COLO668 (cell line): ENCODE measurements at regions not wholly inside any gene's neighbourhood (a gene's known extent, or its start where the extent isn't known, plus 50 kb on each side); places are given as distances from the start of the nearest gene placed in this dataset.

Experiments
- DNase-seq: peaks from one replicate; lab custom pipeline; 2025; ENCODE audit not compliant: unreplicated experiment; lab: John Stamatoyannopoulos, UW

- no peak for DNase-seq
Observed at GRCh38 chr10:93177511-93177910, 103.8 kb downstream of the CYP26A1 start.

GRCh38 chr10:93178226-93178625 is 104.5 kb downstream of the CYP26A1 start:
- DNase-seq, result no peak

DNA sequence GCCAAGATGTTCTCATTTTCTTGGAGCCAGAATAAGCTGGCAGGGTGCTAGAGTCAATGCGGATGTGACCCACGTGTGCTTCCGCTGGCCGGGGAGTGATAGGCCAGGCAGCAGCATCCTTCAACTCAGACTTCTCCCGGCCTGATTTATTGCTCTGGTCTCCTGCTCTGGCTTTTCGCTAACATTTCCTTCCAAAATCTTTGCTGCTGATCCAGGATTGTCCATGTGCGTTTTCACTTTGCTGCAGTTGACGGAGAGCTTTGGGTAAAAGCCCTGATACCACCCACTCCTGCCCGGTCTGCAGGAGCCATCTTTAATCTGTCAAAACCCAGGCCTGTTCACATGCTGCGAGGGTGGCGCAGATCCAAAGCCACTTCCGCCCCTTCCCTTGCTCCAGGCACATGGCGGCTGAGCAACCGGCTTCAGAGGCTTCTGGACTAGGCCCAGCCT is 106.8 kb downstream of the CYP26A1 start:
- no peak for DNase-seq

GRCh38 chr10:93181271-93182048 is 107.8 kb downstream of the CYP26A1 start:
- no peak for DNase-seq

DNA sequence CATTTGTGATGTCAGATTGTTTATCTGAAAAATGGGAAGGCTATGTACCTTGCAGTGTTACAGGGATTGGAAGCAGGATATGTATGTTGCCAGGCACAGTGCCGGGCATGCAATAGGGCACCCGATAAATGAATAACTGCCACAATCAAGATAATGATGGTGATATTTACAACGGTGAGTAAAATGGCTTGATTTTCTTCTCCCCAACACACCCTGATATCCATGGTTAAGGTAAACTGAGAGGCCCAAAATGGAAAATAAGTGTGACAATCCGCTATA is 108.3 kb downstream of the CYP26A1 start:
- no peak for DNase-seq

- DNase-seq, result no peak
Observed at GRCh38 chr10:93182790-93183189, 109.1 kb downstream of the CYP26A1 start.

DNA sequence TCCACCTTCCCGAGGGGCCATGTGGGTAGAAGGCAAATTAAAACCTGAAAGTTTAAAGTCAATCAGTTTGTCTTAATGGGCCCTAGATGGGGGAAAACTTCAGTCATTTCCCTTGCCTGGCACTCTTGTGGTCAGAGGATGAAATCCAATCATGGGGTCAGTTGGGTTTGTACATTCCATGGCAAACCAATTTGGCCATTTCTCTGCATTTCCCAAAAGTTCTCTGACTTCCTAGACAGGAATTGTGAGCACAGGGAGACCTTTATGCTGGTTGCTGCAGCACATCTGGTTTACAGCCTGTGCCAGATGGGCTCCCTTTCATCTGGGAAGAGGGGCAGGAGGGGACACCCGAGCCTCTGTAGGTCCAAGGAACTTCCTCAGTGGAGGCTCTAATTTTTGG is 113.0 kb downstream of the CYP26A1 start:
- no peak for DNase-seq

- DNase-seq, result no peak
Observed at GRCh38 chr10:93189944-93190343, 116.3 kb downstream of the CYP26A1 start.

DNA sequence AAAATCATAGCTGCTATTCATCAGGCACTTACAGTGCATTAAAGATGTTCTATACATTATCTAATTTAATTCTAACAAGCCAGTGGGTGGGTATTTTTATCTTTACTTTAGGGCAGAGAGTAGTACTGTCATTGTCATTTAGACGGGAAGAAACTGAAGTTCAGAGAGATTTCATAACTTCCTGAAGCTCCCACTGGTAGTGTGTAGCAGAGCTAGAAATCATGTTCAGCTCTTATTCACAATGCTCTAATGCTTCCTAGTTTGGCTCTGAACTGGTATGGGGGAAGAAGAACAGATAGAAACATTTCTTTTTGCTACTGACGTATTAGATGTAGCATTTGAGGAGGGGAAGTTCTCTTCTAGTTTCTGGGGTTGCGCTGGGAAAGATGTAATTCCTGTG is 116.7 kb downstream of the CYP26A1 start:
- no peak for DNase-seq

GRCh38 chr10:93193906-93194305 is 120.2 kb downstream of the CYP26A1 start:
- no peak for DNase-seq

DNA sequence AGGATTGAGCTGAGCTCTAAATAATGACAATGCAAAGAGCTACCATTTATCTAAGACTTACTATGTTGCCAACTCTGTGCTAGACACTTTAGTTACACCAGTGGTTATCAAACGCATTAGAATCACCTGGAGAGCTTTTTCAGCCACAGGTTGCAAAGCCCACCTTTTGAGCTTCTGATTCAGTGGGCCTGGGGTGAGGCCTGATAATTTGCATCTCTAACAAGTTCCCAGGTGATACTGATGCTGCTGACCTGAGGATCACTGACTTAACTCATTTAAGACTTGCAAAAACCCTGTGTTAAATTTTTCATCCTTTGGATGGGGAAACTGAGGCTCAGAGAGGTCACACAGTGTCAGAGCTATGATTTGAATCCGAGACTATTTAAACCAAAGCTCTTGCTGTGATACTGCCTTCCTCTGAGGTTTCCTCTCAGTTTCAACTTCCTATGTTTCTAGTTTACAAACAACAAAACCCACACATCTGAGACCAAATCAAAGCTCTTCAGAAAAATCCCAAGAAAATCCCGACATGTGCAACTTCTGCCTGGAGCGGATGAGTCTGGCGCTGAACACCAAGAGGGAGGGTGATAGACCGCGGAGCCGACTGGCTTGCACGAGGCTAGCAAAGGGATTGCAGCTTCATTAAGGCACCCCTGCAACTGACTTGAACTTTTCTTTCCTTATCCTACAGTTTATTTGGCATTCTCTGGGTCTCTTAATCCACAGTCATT is 124.9 kb downstream of the CYP26A1 start:
- no peak for DNase-seq

GRCh38 chr10:93199191-93199751 is 125.6 kb downstream of the CYP26A1 start:
- DNase-seq, result no peak

- DNase-seq, result no peak
Observed at GRCh38 chr10:93204494-93205485, 131.1 kb downstream of the CYP26A1 start.

DNA sequence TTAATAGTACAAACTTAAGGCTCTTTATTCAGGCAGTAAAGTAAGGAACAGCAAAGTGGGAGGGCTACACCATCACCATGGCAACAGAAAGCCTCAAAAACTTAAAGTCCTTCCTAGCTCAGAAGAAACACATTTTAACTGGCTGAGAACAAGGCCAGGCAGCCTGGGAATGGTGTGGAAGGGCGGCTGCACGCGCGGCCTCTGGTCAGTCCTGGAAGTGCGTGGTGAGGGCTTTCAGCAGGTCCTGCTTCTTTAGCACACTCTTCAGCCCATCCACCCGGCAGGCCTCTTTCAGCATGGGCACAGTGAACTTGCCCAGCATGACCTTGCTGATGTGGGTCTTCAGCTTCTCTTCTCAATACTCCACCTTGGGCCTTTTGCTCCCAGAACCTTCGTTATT is 133.0 kb downstream of the CYP26A1 start:
- DNase-seq, result no peak

DNA sequence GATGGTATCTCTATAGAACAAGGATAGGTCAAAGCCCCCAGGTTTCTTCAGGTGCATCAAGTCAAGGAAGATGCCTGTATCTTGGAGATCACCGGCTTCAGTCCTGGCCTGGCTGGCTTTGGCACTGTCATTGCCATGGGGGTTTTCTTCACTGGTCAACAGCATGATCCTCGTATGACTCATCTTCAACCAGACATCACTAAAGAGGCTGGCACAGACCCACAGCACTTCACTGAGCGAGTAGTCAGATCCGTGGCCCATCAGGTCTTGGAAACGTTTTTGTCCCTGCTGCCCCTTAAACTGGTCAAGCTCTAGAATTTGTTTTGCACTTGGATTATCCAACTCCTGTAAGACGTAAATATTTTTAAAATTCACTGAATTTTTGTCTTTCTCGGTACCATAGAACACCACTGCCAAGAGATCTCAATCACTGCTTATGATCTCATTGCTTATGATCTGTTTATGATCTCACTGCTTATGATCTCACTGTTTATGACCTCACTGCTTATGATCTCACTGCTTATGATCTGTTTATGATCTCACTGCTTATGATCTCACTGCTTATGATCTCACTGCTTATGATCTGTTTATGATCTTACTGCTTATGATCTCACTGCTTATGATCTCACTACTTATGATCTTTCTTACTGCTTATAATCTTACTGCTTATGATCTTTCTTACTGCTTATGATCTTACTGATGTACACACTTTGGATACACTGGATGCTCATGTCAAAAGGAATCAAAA is 135.2 kb downstream of the CYP26A1 start:
- DNase-seq, result no peak

GRCh38 chr10:93211991-93212390 is 138.3 kb downstream of the CYP26A1 start:
- DNase-seq, result no peak

GRCh38 chr10:93215312-93215711 is 141.6 kb downstream of the CYP26A1 start:
- DNase-seq, result no peak

DNA sequence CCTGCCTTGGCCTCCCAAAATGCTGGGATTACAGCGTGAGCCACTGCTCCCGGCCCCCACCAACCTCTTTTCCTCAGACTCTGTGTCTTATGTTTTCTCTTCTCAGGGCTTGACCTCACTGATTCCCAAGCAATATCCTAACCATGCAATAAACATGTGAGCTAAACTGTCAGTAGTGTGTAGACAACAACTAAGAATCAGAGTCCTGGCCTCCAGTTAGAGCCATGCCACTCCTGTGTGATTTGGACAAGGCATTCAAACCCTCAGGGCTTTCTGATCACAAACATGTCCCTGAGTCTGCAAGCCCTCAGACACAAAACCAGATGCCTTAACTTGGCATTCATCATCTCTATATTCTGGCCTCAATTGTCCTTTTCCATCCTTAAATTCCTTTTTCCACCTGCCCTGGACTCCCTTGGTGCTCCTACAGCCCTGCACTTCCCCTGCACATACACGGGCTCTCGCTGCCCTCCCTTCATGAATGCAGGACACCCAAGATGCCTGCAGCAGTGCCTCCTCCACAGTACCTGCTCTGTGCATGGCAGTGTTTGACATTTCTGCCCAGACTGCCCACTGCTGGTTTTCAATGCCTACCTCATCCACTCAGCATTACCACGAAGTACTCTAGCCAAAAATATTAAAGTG is 142.8 kb downstream of the CYP26A1 start:
- DNase-seq, result no peak

- peak; percentile 5 for DNase-seq
Observed at GRCh38 chr10:93218386-93218785, 144.7 kb downstream of the CYP26A1 start.

- DNase-seq, result no peak
Observed at GRCh38 chr10:93219347-93219746, 145.7 kb downstream of the CYP26A1 start.
